ENCODE measurements at regions not wholly inside any gene's neighbourhood (a gene's known extent, or its start where the extent isn't known, plus 50 kb on each side); places are given as distances from the start of the nearest gene placed in this dataset.

- no peak for TF ChIP-seq HNF1A (IDR thresholded peaks at IDR 0.05; ENCODE audit: low read depth)
- no peak for TF ChIP-seq HNF1A (CRISPR knock-in tag; IDR thresholded peaks at IDR 0.05; ENCODE audit: borderline replicate concordance)
- TF ChIP-seq ZNF598 (CRISPR knock-in tag; IDR thresholded peaks at IDR 0.05; ENCODE audit: borderline replicate concordance), result no peak
- TF ChIP-seq FOSL1 (CRISPR knock-in tag; IDR thresholded peaks at IDR 0.05; ENCODE audit: borderline replicate concordance), result no peak
- TF ChIP-seq SAFB2 (CRISPR knock-in tag; IDR thresholded peaks at IDR 0.05; ENCODE audit: borderline replicate concordance, low read depth), result no peak
Observed at GRCh38 chr13:71149046-71149445, 718.0 kb downstream of the DACH1 start (continued).

GRCh38 chr13:71148396-71148795 is 718.6 kb downstream of the DACH1 start:
- no peak overlapping the region for H2AFZ ChIP-seq (ENCODE audit: low read length)

More at GRCh38 chr13:71148396-71148795, 718.6 kb downstream of the DACH1 start:
- Histone ChIP-seq H3K9ac (ENCODE audit: insufficient read depth, low read depth, low read length) (no peak overlapping the region), H3K36me3 (replicated peaks in 1 of 2; ENCODE audit: control insufficient read depth in 1 of 2, insufficient read depth in 2 of 2, low read length in 2 of 2) (no peaks in the 10 kb centered on the region), H3K9me3 (ENCODE audit: low read length) (no peaks in the 10 kb centered on the region), H4K20me1 (ENCODE audit: insufficient read depth, low read length) (no peaks in the 10 kb centered on the region), H3K4me3 (replicated peaks in 1 of 3; ENCODE audit: insufficient read depth in 1 of 3, low read depth in 2 of 3, low read length in 3 of 3) (no peak overlapping the region), H3K27ac (ENCODE audit: extremely low read length, insufficient read depth, low read length) (no peak overlapping the region), H3K4me2 (ENCODE audit: low read depth, low read length) (no peak overlapping the region), H3K79me2 (ENCODE audit: insufficient read depth, low read length) (no peaks in the 10 kb centered on the region), H3K27me3 (ENCODE audit: control insufficient read depth in 1 of 2, insufficient read depth in 2 of 2, low read length in 2 of 2) (no peaks in the 10 kb centered on the region), H3K4me1 (ENCODE audit: insufficient read depth, low read length) (no peaks in the 10 kb centered on the region)
- DNase-seq (ENCODE audit: low spot score), result no peak
- intact Hi-C loops (cut with micrococcal nuclease; ENCODE audit: unreplicated experiment), result no loop called here
- in situ Hi-C loops (cut with HindIII; ENCODE audit: extremely low pct_ligation_motif_present, low pct_unique_long_range_greater_than_20kb), result no loop called here
- ChIA-PET POLR2A (no interaction called here), CTCF (ENCODE audit: low intra/inter-chr PET ratio, low total read pairs) (no interaction called here)
- no peak for FAIRE-seq
- 0% methylated on average over 1 of the region's 1 CpG for WGBS (ENCODE audit: low lambda C conversion rate)
- TF ChIP-seq DBP (CRISPR knock-in tag; IDR thresholded peaks at IDR 0.05; ENCODE audit: not compliant biosample characterization) (no peak), NFRKB (IDR thresholded peaks at IDR 0.05) (no peak), HNF4A (CRISPR knock-in tag; IDR thresholded peaks at IDR 0.05) (no peak), POLR2A (IDR thresholded peaks at IDR 0.05; ENCODE audit: insufficient read depth in 1 of 2, low read depth in 2 of 2, low read length in 2 of 2) (no peak), ZNF562 (CRISPR knock-in tag; IDR thresholded peaks at IDR 0.05; ENCODE audit: borderline replicate concordance) (no peak), POLR2G (IDR thresholded peaks at IDR 0.05; ENCODE audit: low read depth, low read length) (no peak), RFXAP (CRISPR knock-in tag; IDR thresholded peaks at IDR 0.05; ENCODE audit: borderline replicate concordance) (no peak)
- BruUV-seq (replicated peaks), result no TSS peak
- no peak for ATAC-seq
